Endothelial cell of umbilical vein (primary cell): ENCODE measurements at regions not wholly inside any gene's neighbourhood (a gene's known extent, or its start where the extent isn't known, plus 50 kb on each side); places are given as distances from the start of the nearest gene placed in this dataset.

Experiments used
- BruUV-seq: library from RNA; stranded (reverse); fragments of 400-500 nt; replicated peaks from 2 replicates; lab custom pipeline; 2021; lab: Mats Ljungman, UMichigan
- CTCF ChIA-PET: fragments of 300-600, 350-600 bp; sonication (Branson Sonifier 250); formaldehyde crosslinking; loops from one replicate; lab custom pipeline; 2021; ENCODE audit warnings: antibody characterized with exemption, inconsistent platforms; lab: Charles Lee
- POLR2A ChIA-PET: fragments of 300-600, 350-600 bp; sonication (Branson Sonifier 250); formaldehyde crosslinking; loops from one replicate; lab custom pipeline; 2021; ENCODE audit warnings: antibody characterized with exemption, inconsistent platforms; lab: Charles Lee
- DNase-seq: peaks from one replicate; pipeline ENCODE4 v3.0.0-alpha.2; 2011; ENCODE audit warnings: low read depth, low spot score
- FAIRE-seq: peaks from 2 replicates; lab custom pipeline; 2011; peaks lifted over from hg19 to GRCh38; lab: Jason Lieb, UNC
- H2AFZ ChIP-seq: 2 replicates; pipeline ENCODE4 v1.6.0; 2012; ENCODE audit warnings: low read depth, low read length, control low read depth, inconsistent platforms
- H3K27ac ChIP-seq: 2 replicates; pipeline ENCODE4 v1.5.1; 2011; ENCODE audit warnings: low read depth, mild to moderate bottlenecking, control low read depth, low read length, moderate library complexity; ENCODE audit not compliant: insufficient read depth
- H3K27me3 ChIP-seq, 2 experiments: 2 replicates each; pipeline versions ENCODE4 v1.6.0 to v1.6.1; 2011; ENCODE audit warnings: low read length in 2 of 2, mixed read lengths in 1 of 2; ENCODE audit not compliant: control insufficient read depth in 2 of 2, insufficient read depth in 2 of 2
- H3K36me3 ChIP-seq, 2 experiments: 2 replicates in 1 of 2; 3 replicates in 1 of 2; pipeline ENCODE4 v1.5.1; 2011; ENCODE audit warnings: low read length in 2 of 2, mild to moderate bottlenecking in 1 of 2, moderate library complexity in 1 of 2; ENCODE audit not compliant: control insufficient read depth in 2 of 2, insufficient read depth in 2 of 2; ENCODE audit errors: extremely low read depth in 1 of 2
- H3K4me1 ChIP-seq: 3 replicates; pipeline ENCODE4 v1.5.1; 2011; ENCODE audit warnings: mild to moderate bottlenecking, low read length; ENCODE audit not compliant: control insufficient read depth, insufficient read depth; ENCODE audit errors: extremely low read depth
- H3K4me2 ChIP-seq: 2 replicates; pipeline ENCODE4 v1.6.1; 2011; ENCODE audit warnings: low read length, control low read depth, mixed read lengths; ENCODE audit not compliant: insufficient read depth
- H3K4me3 ChIP-seq, 3 experiments: fragments of 200-600 bp in 1 of 3; sonication (generic), shearing (Covaris generic) in 1 of 3; replicated peaks in 1 of 3; 2 replicates each; pipeline ENCODE4 v1.5.1; 2011 to 2016; ENCODE audit warnings: control low read depth in 3 of 3, low read length in 3 of 3, mild to moderate bottlenecking in 2 of 3, inconsistent platforms in 1 of 3, low read depth in 1 of 3, moderate library complexity in 1 of 3; ENCODE audit not compliant: insufficient read depth in 1 of 3
- H3K79me2 ChIP-seq: 2 replicates; pipeline ENCODE4 v1.6.0; 2012; ENCODE audit warnings: low read length, inconsistent platforms; ENCODE audit not compliant: control insufficient read depth, insufficient read depth
- H3K9ac ChIP-seq: replicated peaks from 2 replicates; pipeline ENCODE3; 2011; ENCODE audit warnings: low read length, control low read depth; ENCODE audit not compliant: insufficient read depth; ENCODE audit errors: extremely low read depth
- H3K9me1 ChIP-seq: replicated peaks from 3 replicates; pipeline ENCODE4 v1.6.0; 2011; ENCODE audit warnings: mild to moderate bottlenecking, low read length; ENCODE audit not compliant: control insufficient read depth, insufficient read depth; ENCODE audit errors: extremely low read depth
- H3K9me3 ChIP-seq: replicated peaks from 2 replicates; pipeline ENCODE4 v1.5.1; 2012; ENCODE audit warnings: low read length, inconsistent platforms; ENCODE audit not compliant: control insufficient read depth, insufficient read depth
- H4K20me1 ChIP-seq: replicated peaks from 2 replicates; pipeline ENCODE3; 2011; ENCODE audit warnings: mild to moderate bottlenecking, low read length; ENCODE audit not compliant: control insufficient read depth, insufficient read depth; ENCODE audit errors: extremely low read depth
- CTCF ChIP-seq, 2 donors: IDR thresholded peaks; 1 replicate in 1 of 2; 2 replicates in 1 of 2; pipeline ENCODE4 v1.5.1; 2011; ENCODE audit warnings: low read length in 2 of 2, mild to moderate bottlenecking in 2 of 2, moderate library complexity in 2 of 2, control low read depth in 1 of 2, inconsistent platforms in 1 of 2, low read depth in 1 of 2; ENCODE audit not compliant: insufficient read depth in 1 of 2; ENCODE audit errors: extremely low read depth in 1 of 2
- EZH2 ChIP-seq: IDR thresholded peaks from 2 replicates; pipeline ENCODE4 v1.6.1; 2012; ENCODE audit warnings: borderline replicate concordance, low read depth, mild to moderate bottlenecking, moderate library complexity, low read length, inconsistent platforms; ENCODE audit not compliant: severe bottlenecking
- FOS ChIP-seq: IDR thresholded peaks from 2 replicates; pipeline ENCODE4 v1.6.1; 2011; ENCODE audit warnings: mild to moderate bottlenecking, low read length, moderate library complexity, borderline replicate concordance; ENCODE audit not compliant: insufficient read depth
- GATA2 ChIP-seq: IDR thresholded peaks from 2 replicates; pipeline ENCODE4 v1.7.0; 2011; ENCODE audit warnings: low read depth, mild to moderate bottlenecking, moderate library complexity, mixed read lengths, low read length; ENCODE audit not compliant: insufficient read length, insufficient read depth
- JUN ChIP-seq: IDR thresholded peaks from 2 replicates; pipeline ENCODE4 v1.6.1; 2011; ENCODE audit warnings: borderline replicate concordance, low read depth; ENCODE audit not compliant: insufficient read length, insufficient read depth
- MAX ChIP-seq: IDR thresholded peaks from 2 replicates; pipeline ENCODE4 v1.6.1; 2011; ENCODE audit not compliant: insufficient read depth, insufficient read length
- MYC ChIP-seq: IDR thresholded peaks from one replicate; pipeline ENCODE4 v1.6.1; 2011; ENCODE audit warnings: mild to moderate bottlenecking, low read depth, low read length
- POLR2A ChIP-seq: IDR thresholded peaks from 2 replicates; pipeline ENCODE4 v1.6.1; 2012; ENCODE audit warnings: low read depth, mild to moderate bottlenecking, control low read depth, low read length
- POLR2AphosphoS5 ChIP-seq: IDR thresholded peaks from 2 replicates; pipeline ENCODE4 v1.6.1; 2012; ENCODE audit warnings: low read depth, mild to moderate bottlenecking, control low read depth, low read length, moderate library complexity; ENCODE audit not compliant: insufficient read depth
- dilution Hi-C: fragments of 300-500 bp; cut with MboI; formaldehyde crosslinking; loops from one replicate; pipeline ENCODE4 v1.15.0; 2019; ENCODE audit warnings: low sequenced_read_pairs; ENCODE audit not compliant: extremely low pct_ligation_motif_present
- intact Hi-C: fragments of 100-400 bp; cut with micrococcal nuclease; formaldehyde crosslinking; loops from one replicate; pipeline ENCODE4 v1.10.0; 2022

- Histone ChIP-seq H3K9ac (no peak overlapping the region), H2AFZ (no peak overlapping the region), H3K9me3 (no peaks in the 10 kb centered on the region), H3K4me2 (no peak overlapping the region), H4K20me1 (no peaks in the 10 kb centered on the region), H3K36me3 (no peaks in the 10 kb centered on the region), H3K4me1 (no peaks in the 10 kb centered on the region), H3K9me1 (no peaks in the 10 kb centered on the region), H3K27me3 (no peaks in the 10 kb centered on the region), H3K27ac (no peak overlapping the region), H3K79me2 (no peaks in the 10 kb centered on the region), H3K4me3 (no peak overlapping the region)
- FAIRE-seq (no peak), DNase-seq (no peak)
- dilution Hi-C loops (no loop called here), intact Hi-C loops (no loop called here)
- no peak for TF ChIP-seq FOS
- TF ChIP-seq MYC = no peak
- no peak for TF ChIP-seq GATA2
- no peak for TF ChIP-seq POLR2A
- ChIA-PET CTCF (no interaction called here), POLR2A (no interaction called here)
- no TSS peak for BruUV-seq
These were observed 151.6 kb downstream of the ZIC5 start for GRCh38 chr13:99819967-99820366.

- no peaks in the 10 kb centered on the region for H3K9me3 ChIP-seq
- H3K4me3 ChIP-seq = no peak overlapping the region
- CTCF ChIA-PET = no interaction called here
- no peak overlapping the region for H2AFZ ChIP-seq
- dilution Hi-C loops = no loop called here
- no peak overlapping the region for H3K4me2 ChIP-seq
- H4K20me1 ChIP-seq = no peaks in the 10 kb centered on the region
- FAIRE-seq (no peak), DNase-seq (no peak)
- no peaks in the 10 kb centered on the region for H3K27me3 ChIP-seq
- no peaks in the 10 kb centered on the region for H3K4me1 ChIP-seq
- no TSS peak for BruUV-seq
- intact Hi-C loops = no loop called here
- H3K79me2 ChIP-seq = no peaks in the 10 kb centered on the region
- H3K27ac ChIP-seq = no peak overlapping the region
- TF ChIP-seq POLR2AphosphoS5 (no peak), MAX (no peak), EZH2 (no peak), MYC (no peak), JUN (no peak), POLR2A (no peak), CTCF (IDR thresholded peaks at IDR 0.05; ENCODE audit: extremely low read depth in 1 of 2, insufficient read depth in 1 of 2, low read depth in 1 of 2, low read length in 2 of 2) (no peak), GATA2 (no peak), FOS (no peak)
- POLR2A ChIA-PET = no interaction called here
- H3K9me1 ChIP-seq = no peaks in the 10 kb centered on the region
- no peak overlapping the region for H3K9ac ChIP-seq
- H3K36me3 ChIP-seq = no peaks in the 10 kb centered on the region
These were observed 155.2 kb downstream of the ZIC5 start for GRCh38 chr13:99816321-99816720.
